ENCODE measurements at regions not wholly inside any gene's neighbourhood (a gene's known extent, or its start where the extent isn't known, plus 50 kb on each side); places are given as distances from the start of the nearest gene placed in this dataset.

GRCh38 chr15:81484086-81484955 lies 110.3 kb upstream of the TMC3 start:
- DNase-seq (ENCODE audit: low read depth) (no peak), FAIRE-seq (no peak)
- H3K4me3 ChIP-seq (ENCODE audit: low read depth, low read length), result no peak overlapping the region
- H3K36me3 ChIP-seq (ENCODE audit: control insufficient read depth, insufficient read depth, low read length), result no peaks in the 10 kb centered on the region
- no peaks in the 10 kb centered on the region for H3K27me3 ChIP-seq (ENCODE audit: control insufficient read depth, insufficient read depth, low read length)
- no peak for TF ChIP-seq CTCF (IDR thresholded peaks at IDR 0.05; ENCODE audit: insufficient read depth, low read length, severe bottlenecking)

GRCh38 chr15:81483496-81483895 lies 109.5 kb upstream of the TMC3 start:
- TF ChIP-seq CTCF (IDR thresholded peaks at IDR 0.05; ENCODE audit: insufficient read depth, low read length, severe bottlenecking), result no peak
- DNase-seq (ENCODE audit: low read depth) (no peak), FAIRE-seq (no peak)
- H3K27me3 ChIP-seq (ENCODE audit: control insufficient read depth, insufficient read depth, low read length), result no peaks in the 10 kb centered on the region
- no peak overlapping the region for H3K4me3 ChIP-seq (ENCODE audit: low read depth, low read length)
- H3K36me3 ChIP-seq (ENCODE audit: control insufficient read depth, insufficient read depth, low read length), result no peaks in the 10 kb centered on the region

GRCh38 chr15:81481346-81481745 lies 107.3 kb upstream of the TMC3 start:
- Histone ChIP-seq H3K4me3 (ENCODE audit: low read depth, low read length) (no peak overlapping the region), H3K27me3 (ENCODE audit: control insufficient read depth, insufficient read depth, low read length) (no peaks in the 10 kb centered on the region), H3K36me3 (ENCODE audit: control insufficient read depth, insufficient read depth, low read length) (no peaks in the 10 kb centered on the region)
- FAIRE-seq (no peak), DNase-seq (ENCODE audit: low read depth) (no peak)
- TF ChIP-seq CTCF (IDR thresholded peaks at IDR 0.05; ENCODE audit: insufficient read depth, low read length, severe bottlenecking), result no peak

- Histone ChIP-seq H3K4me3 (ENCODE audit: low read depth, low read length) (no peak overlapping the region), H3K36me3 (ENCODE audit: control insufficient read depth, insufficient read depth, low read length) (no peaks in the 10 kb centered on the region), H3K27me3 (ENCODE audit: control insufficient read depth, insufficient read depth, low read length) (no peaks in the 10 kb centered on the region)
- FAIRE-seq (no peak), DNase-seq (ENCODE audit: low read depth) (peak; percentile 50)
- TF ChIP-seq CTCF (IDR thresholded peaks at IDR 0.05; ENCODE audit: insufficient read depth, low read length, severe bottlenecking), result peak; percentile 47
Observed at GRCh38 chr15:81480645-81481053, 106.6 kb upstream of the TMC3 start.

- no peaks in the 10 kb centered on the region for H3K36me3 ChIP-seq (ENCODE audit: control insufficient read depth, insufficient read depth, low read length)
- no peaks in the 10 kb centered on the region for H3K27me3 ChIP-seq (ENCODE audit: control insufficient read depth, insufficient read depth, low read length)
- no peak overlapping the region for H3K4me3 ChIP-seq (ENCODE audit: low read depth, low read length)
- DNase-seq (ENCODE audit: low read depth), result peak; percentile 10
- FAIRE-seq, result no peak
- TF ChIP-seq CTCF (IDR thresholded peaks at IDR 0.05; ENCODE audit: insufficient read depth, low read length, severe bottlenecking), result no peak
Observed at GRCh38 chr15:81478354-81478753, 104.3 kb upstream of the TMC3 start.

- Histone ChIP-seq H3K27me3 (ENCODE audit: control insufficient read depth, insufficient read depth, low read length) (no peaks in the 10 kb centered on the region), H3K4me3 (ENCODE audit: low read depth, low read length) (no peak overlapping the region), H3K36me3 (ENCODE audit: control insufficient read depth, insufficient read depth, low read length) (no peaks in the 10 kb centered on the region)
- TF ChIP-seq CTCF (IDR thresholded peaks at IDR 0.05; ENCODE audit: insufficient read depth, low read length, severe bottlenecking), result no peak
- FAIRE-seq (no peak), DNase-seq (ENCODE audit: low read depth) (no peak)
Observed at GRCh38 chr15:81475926-81476325, 101.9 kb upstream of the TMC3 start.

Data from bronchial epithelial cell (primary cell).